SU-DHL-6 (cell line): ENCODE measurements at regions not wholly inside any gene's neighbourhood (a gene's known extent, or its start where the extent isn't known, plus 50 kb on each side); places are given as distances from the start of the nearest gene placed in this dataset.

ENCODE experiments used
- H2AFZ ChIP-seq: fragments of 200-600 bp; sonication (generic); 2 replicates; pipeline ENCODE4 v1.6.1; 2014; ENCODE audit warnings: low read depth, mild to moderate bottlenecking, moderate library complexity, mixed read lengths, antibody characterized with exemption, low read length; ENCODE audit not compliant: severe bottlenecking
- H3F3A ChIP-seq: fragments of 200-600 bp; shearing (Covaris generic); 2 replicates; pipeline ENCODE4 v1.6.0; 2016; ENCODE audit warnings: antibody characterized with exemption, mild to moderate bottlenecking; ENCODE audit not compliant: insufficient read depth
- H3K27ac ChIP-seq: fragments of 200-600 bp; sonication (generic); 2 replicates; pipeline ENCODE4 v1.5.1; 2016; ENCODE audit warnings: low read depth, mild to moderate bottlenecking, low read length, moderate library complexity, mixed read lengths
- H3K27me3 ChIP-seq: fragments of 200-600 bp; sonication (generic), shearing (Covaris generic); 2 replicates; pipeline ENCODE4 v1.6.0; 2014; ENCODE audit warnings: mild to moderate bottlenecking, low read length
- H3K36me3 ChIP-seq: fragments of 200-600 bp; sonication (generic); 2 replicates; pipeline ENCODE4 v1.6.1; 2014; ENCODE audit warnings: mild to moderate bottlenecking, low read length, mixed read lengths
- H3K4me2 ChIP-seq: fragments of 300-600, 200-600 bp; shearing (Covaris generic), sonication (generic); 2 replicates; pipeline ENCODE4 v1.6.0; 2014; ENCODE audit warnings: low read length, low read depth, mild to moderate bottlenecking; ENCODE audit not compliant: poor library complexity, severe bottlenecking
- H3K4me3 ChIP-seq: fragments of 200-600 bp; sonication (generic); 2 replicates; pipeline ENCODE4 v1.5.1; 2014; ENCODE audit warnings: antibody characterized with exemption, low read length, mild to moderate bottlenecking, mixed read lengths; ENCODE audit not compliant: insufficient read depth, poor library complexity, severe bottlenecking
- H3K79me2 ChIP-seq: fragments of 200-600 bp; sonication (generic); 2 replicates; pipeline ENCODE4 v1.6.1; 2014; ENCODE audit warnings: mild to moderate bottlenecking, low read length, moderate library complexity; ENCODE audit not compliant: insufficient read depth
- H3K9ac ChIP-seq: fragments of 200-600 bp; sonication (generic); 2 replicates; pipeline ENCODE4 v1.7.0; 2014; ENCODE audit warnings: mild to moderate bottlenecking, low read length
- H3K9me2 ChIP-seq: fragments of 200-600 bp; sonication (generic); replicated peaks from 2 replicates; pipeline ENCODE4 v1.6.1; 2014; ENCODE audit warnings: low read length; ENCODE audit not compliant: insufficient read depth
- H3K9me3 ChIP-seq: fragments of 200-600 bp; sonication (generic); 2 replicates; pipeline ENCODE4 v1.6.1; 2014; ENCODE audit warnings: low read length, mixed read lengths; ENCODE audit not compliant: insufficient read depth
- H4K20me1 ChIP-seq: fragments of 200-600 bp; sonication (generic); 2 replicates; pipeline ENCODE4 v1.6.1; 2014; ENCODE audit warnings: low read depth, mild to moderate bottlenecking, antibody characterized with exemption, low read length, moderate library complexity, mixed read lengths
- EZH2phosphoT487 ChIP-seq: fragments of 200-600 bp; sonication (generic), shearing (Covaris generic); conservative IDR thresholded peaks from 2 replicates; pipeline ENCODE4 v1.6.1; 2018; ENCODE audit warnings: mild to moderate bottlenecking, antibody characterized with exemption, low read length, moderate library complexity, mixed read lengths
- TF ChIP-seq, protein P1 (sequence below): fragments of 200-600 bp; sonication (generic); IDR thresholded peaks from one replicate; pipeline ENCODE4 v1.5.1; 2017; ENCODE audit warnings: antibody characterized with exemption, mild to moderate bottlenecking, low read length, moderate library complexity; ENCODE audit not compliant: insufficient read depth, poor library complexity, severe bottlenecking

DNA sequence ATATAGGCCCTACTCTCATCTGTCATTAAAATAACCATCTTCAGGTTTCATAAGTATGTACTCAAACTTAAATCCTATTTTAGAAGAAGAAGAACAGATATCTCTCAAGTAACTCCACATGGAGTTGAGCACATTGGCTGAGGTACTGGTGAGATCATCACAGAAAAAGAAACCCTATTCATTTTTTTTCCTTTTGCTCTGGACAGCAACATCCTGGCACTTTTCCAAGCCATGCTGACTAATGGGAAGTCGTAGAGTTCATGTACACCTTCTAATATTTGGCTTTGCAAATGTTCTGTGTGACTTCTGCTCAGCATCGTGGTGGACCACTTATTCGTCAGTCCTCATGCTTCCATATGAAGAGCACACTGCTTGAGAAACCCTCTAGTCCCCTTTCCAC lies 336.0 kb upstream of the KCNH8 start:
- Histone ChIP-seq H3K9me3 (no peaks in the 10 kb centered on the region), H2AFZ (no peak overlapping the region), H3K27ac (no peak overlapping the region), H3F3A (no peaks in the 10 kb centered on the region), H3K4me3 (no peak overlapping the region), H3K27me3 (no peaks in the 10 kb centered on the region), H3K36me3 (no peaks in the 10 kb centered on the region), H3K9me2 (no peaks in the 10 kb centered on the region), H4K20me1 (no peaks in the 10 kb centered on the region), H3K9ac (no peak overlapping the region), H3K79me2 (no peaks in the 10 kb centered on the region), H3K4me2 (no peak overlapping the region)
- TF ChIP-seq, protein P1, sequence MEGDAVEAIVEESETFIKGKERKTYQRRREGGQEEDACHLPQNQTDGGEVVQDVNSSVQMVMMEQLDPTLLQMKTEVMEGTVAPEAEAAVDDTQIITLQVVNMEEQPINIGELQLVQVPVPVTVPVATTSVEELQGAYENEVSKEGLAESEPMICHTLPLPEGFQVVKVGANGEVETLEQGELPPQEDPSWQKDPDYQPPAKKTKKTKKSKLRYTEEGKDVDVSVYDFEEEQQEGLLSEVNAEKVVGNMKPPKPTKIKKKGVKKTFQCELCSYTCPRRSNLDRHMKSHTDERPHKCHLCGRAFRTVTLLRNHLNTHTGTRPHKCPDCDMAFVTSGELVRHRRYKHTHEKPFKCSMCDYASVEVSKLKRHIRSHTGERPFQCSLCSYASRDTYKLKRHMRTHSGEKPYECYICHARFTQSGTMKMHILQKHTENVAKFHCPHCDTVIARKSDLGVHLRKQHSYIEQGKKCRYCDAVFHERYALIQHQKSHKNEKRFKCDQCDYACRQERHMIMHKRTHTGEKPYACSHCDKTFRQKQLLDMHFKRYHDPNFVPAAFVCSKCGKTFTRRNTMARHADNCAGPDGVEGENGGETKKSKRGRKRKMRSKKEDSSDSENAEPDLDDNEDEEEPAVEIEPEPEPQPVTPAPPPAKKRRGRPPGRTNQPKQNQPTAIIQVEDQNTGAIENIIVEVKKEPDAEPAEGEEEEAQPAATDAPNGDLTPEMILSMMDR = no peak
- TF ChIP-seq EZH2phosphoT487 = no peak

DNA sequence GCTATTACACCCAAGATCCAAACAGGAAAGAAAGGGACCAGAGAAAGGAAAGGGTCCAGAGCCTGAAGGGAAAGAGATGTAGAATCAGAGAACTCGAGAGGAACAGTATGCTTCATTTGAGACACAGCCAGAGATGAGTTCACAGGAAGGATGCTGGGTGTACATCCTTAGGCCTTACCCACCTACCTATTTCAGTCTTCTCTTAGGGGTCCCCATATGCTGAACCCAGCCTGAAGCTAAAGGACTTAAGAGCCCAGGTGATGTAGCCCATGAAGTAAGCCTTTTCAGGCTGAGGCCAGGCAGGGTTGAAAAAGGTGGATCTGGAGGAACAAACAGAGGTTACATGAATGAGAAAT lies 338.0 kb upstream of the KCNH8 start:
- H3K9me2 ChIP-seq = no peaks in the 10 kb centered on the region
- H3K79me2 ChIP-seq = no peaks in the 10 kb centered on the region
- no peak overlapping the region for H2AFZ ChIP-seq
- no peak overlapping the region for H3K4me3 ChIP-seq
- H3F3A ChIP-seq = no peaks in the 10 kb centered on the region
- H4K20me1 ChIP-seq = no peaks in the 10 kb centered on the region
- no peak overlapping the region for H3K27ac ChIP-seq
- no peak overlapping the region for H3K9ac ChIP-seq
- H3K9me3 ChIP-seq = no peaks in the 10 kb centered on the region
- TF ChIP-seq EZH2phosphoT487 = no peak
- TF ChIP-seq, protein P1 = no peak
- no peaks in the 10 kb centered on the region for H3K36me3 ChIP-seq
- no peaks in the 10 kb centered on the region for H3K27me3 ChIP-seq
- H3K4me2 ChIP-seq = no peak overlapping the region

DNA sequence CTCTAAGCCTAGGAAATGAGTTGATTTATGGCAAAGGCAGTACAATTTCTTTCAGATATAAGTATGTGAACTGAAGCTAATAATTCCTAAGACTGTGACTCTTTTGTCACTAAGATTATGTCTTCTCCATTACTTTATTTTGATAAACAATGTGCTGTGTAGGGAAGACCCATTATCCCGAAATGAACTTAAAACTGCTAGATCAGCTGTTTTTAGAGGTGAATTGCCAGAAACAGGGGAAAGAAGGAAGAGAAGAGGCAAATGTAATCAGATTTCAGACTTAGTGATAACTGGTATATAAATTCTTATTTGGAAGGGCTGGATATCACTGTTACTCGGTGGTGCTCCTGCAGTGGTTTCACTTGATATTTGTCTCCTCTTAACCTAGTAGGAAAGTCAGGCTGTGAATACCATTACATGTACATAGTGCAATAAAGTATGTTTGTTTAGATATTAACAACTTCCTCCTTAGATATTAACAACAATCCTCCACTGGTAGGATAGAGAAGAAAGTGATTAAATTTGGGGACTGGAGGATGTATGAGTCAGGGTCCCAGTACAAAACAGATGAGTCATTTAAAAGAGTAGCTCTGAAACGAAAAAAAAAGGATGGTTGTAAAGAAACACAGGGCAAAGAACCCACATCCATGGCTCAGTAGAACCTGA lies 338.5 kb upstream of the KCNH8 start:
- no peaks in the 10 kb centered on the region for H3K36me3 ChIP-seq
- no peaks in the 10 kb centered on the region for H3K27me3 ChIP-seq
- no peak overlapping the region for H2AFZ ChIP-seq
- no peaks in the 10 kb centered on the region for H3F3A ChIP-seq
- H3K79me2 ChIP-seq = no peaks in the 10 kb centered on the region
- no peak overlapping the region for H3K4me2 ChIP-seq
- no peaks in the 10 kb centered on the region for H4K20me1 ChIP-seq
- no peak overlapping the region for H3K4me3 ChIP-seq
- H3K9me3 ChIP-seq = no peaks in the 10 kb centered on the region
- H3K9me2 ChIP-seq = no peaks in the 10 kb centered on the region
- TF ChIP-seq EZH2phosphoT487 = no peak
- TF ChIP-seq, protein P1 = no peak
- H3K9ac ChIP-seq = no peak overlapping the region
- no peak overlapping the region for H3K27ac ChIP-seq
